Mesenteric fat pad (tissue), 1 donor: ENCODE measurements at regions not wholly inside any gene's neighbourhood (a gene's known extent, or its start where the extent isn't known, plus 50 kb on each side); places are given as distances from the start of the nearest gene placed in this dataset.

Experiments used
- DNase-seq: peaks from one replicate; pipeline ENCODE4 v3.0.0-alpha.2; 2020; ENCODE audit warnings: low spot score
- donor health status: DM: yes; HTN: yes; CAD: no.

DNA sequence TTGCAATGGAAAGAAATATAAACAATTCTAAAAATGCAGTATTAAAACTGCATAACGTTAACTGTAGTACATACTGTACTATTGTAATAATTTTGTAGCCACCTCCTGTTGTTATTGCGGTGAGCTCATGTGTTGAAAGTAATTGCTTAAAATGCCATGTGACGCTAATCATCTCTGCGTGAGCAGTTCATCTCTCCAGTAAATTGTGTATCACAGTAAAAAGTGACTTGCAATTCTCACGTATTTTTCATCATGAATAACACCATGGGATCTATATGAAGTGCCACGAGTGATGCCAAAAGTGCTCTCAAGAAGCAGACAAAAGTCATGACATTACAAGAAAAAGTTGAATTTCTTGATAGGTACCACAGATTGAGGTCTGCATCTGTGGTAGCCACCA lies 82.4 kb upstream of the CYYR1 start:
- no peak for DNase-seq

DNA sequence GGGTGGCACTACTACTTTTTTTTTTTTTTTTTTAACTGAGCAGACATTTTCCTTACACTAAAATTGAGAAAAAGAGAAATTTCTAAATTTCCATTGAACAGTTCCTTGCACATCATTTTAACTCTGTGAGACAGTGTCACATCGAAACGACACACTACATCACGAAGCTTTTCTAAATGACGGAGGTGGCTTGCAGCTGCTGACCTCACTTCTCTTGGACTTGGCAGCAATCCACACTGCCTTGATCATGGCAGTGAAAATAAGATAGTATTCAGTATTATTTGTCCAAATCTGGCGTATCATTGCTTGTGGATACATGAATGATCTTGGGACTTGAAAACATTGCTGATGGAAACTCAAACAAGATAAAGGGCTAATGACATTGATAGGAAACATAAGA lies 80.3 kb upstream of the CYYR1 start:
- DNase-seq, result no peak

DNA sequence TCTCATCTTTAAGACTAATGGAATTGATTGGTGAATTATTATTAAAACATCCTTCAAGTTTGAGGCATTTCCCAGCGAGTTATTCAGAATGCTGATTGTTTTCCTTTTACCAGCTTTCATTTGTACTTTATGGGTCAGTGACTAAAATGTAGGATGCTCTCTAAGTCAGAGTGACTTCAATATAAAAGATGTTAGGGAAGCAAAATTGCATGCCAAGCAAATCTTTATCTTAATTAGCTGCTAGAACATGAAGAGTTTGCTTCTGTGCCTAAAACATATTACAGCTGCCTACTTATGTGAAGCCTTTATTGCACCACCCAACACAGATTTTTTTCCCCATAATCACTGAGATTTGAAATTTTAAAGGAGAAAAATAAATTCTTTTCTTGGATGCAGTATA lies 79.8 kb upstream of the CYYR1 start:
- DNase-seq, result no peak

DNA sequence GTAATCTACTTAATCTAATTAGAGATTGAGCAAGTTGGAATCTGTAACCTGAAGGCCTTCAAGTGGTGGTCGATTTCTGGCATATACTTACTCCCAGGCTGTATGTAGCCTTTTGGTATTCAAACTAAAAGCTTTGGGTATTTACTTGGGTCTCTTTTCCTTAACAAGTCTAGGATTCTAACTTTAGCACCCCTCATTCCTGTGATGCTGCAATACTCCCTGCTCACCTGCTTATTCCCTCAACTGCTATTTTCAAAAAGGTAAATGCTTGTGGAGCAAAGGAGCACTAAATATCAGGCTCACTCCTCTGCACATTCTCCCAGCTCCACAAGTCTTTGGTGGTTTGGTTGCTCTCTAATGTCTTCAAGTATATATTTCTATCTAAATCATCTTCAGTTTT lies 68.0 kb upstream of the CYYR1 start:
- DNase-seq, result no peak

DNA sequence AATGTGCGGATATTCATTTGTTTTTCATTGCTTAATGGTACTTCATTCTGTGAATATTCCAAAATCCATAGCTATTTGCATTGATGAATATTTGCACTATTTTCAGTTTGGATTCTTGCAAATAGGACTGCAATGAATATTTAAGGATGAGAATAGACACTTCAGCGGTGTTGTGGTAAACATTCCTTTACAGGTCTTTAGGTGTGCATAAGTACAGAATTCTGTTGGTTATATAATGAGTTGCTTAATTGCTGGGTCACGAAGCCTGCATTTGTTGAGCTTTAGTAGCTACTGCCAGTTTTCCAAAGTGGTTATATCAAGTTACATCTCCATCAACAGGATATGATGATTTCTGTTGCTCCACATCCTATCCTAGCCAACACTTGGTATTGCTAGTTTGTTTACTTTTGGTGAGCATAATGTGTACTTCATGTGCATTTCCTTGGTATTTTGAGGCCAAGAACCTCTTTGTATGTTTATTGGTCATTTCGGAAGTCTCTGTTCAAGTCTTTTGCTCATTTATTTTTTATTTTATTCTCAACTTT lies 64.2 kb upstream of the CYYR1 start:
- no peak for DNase-seq

DNA sequence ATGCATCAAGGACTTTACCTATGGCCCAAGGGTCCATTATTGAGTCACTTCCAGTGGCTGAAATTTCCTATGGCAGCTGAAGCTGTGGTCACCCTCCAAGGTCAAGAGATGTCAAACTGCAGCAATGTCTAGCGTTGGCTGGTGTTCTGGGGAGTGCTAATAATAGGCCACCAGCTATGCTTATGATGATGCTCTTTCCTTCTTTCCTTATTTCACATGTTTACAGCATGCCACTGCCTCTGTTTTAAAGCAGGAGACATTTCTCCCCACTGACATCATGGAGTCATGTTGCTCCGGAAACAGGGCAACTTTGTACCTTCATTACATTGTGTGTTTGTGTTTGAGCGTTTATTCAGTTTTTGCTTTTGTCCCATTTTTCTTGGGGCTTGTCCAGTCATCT lies 62.6 kb upstream of the CYYR1 start:
- DNase-seq, result no peak

DNA sequence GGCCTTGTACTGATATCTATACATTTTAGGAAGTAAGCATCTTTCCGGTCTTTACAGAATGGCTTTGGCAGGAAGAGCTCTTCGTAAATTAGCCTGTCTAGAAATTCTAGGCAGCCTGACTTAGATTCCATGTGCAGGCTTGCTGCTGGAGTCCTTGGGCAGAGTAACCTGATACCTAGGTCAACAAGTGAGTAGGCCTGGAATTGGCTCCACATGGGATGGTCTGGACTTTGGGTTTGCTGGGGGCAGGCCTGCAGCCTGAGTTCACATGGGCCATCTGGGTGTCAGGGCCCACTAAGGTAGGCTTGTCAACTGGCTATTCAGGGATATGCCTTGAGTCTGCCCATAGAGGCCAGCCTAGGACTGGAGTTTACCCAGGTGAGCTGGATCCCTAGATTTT lies 59.6 kb upstream of the CYYR1 start:
- no peak for DNase-seq

DNA sequence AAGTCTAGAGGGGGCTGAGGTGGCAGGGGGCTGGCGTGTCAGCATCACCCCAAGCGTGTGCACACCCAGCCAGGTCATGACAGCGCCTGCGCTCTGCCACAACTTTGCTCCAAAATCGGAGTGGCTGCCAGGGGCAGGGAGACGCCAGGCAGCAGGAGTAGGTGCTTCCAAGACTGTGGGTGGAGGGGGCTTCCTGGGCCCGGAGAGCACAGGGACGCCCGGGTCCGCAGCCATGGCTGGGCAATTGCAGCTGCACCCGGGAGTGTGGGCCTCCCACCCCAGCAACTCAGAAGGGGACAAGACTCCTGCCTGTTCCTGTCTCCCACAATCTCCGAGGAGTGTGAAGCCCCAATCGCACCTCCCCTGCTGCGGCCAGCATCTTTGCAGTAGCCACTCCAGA lies 53.1 kb upstream of the CYYR1 start:
- no peak for DNase-seq

DNA sequence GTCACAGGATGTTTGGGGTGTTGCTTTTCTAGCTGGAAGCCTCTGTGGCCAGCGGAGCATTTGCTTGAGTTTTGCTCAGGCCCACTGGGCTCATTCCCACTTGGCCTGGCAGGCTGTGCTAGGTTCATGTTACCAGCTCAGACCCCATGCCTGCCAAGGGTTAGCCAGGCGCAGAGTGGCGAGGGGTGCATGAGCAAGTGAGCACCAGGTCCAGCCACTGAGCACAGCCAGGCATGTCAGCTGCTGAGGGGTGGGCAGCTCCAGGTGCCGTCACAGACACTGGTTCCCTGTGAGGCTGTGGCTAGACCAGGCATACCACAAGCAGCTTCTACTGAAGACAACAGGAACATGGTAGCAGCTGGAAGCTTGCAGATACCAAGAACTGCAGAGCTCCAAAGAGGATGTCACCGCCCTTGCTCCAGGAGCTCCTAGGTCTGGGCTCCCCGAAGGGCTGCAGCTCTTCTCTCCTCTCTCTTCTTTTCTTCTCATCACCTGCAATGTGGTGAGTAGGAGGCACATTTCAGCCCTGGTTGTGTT lies 52.0 kb upstream of the CYYR1 start:
- no peak for DNase-seq
